ENCODE measurements at regions not wholly inside any gene's neighbourhood (a gene's known extent, or its start where the extent isn't known, plus 50 kb on each side); places are given as distances from the start of the nearest gene placed in this dataset.

- no peak overlapping the region for H3K27ac ChIP-seq (ENCODE audit: low read depth, low read length)
- no peak overlapping the region for H3K4me3 ChIP-seq (ENCODE audit: low read length)
- H3K9me3 Mint-ChIP-seq: no peaks in the 10 kb centered on the region
- no peaks in the 10 kb centered on the region for H3K9me3 ChIP-seq (ENCODE audit: control insufficient read depth in 2 of 3, low read length in 3 of 3)
- intact Hi-C loops (cut with micrococcal nuclease): no loop called here
- H3K4me1 Mint-ChIP-seq: peaks cover 0 to 4% (median 0%) of the 10 kb centered on the region in 7 donors
- ChIA-PET POLR2A (no interaction called here), CTCF (no interaction called here)
- no peak for ATAC-seq
- H3K4me3 Mint-ChIP-seq: no peak overlapping the region
- no peaks in the 10 kb centered on the region for H3K4me1 ChIP-seq (ENCODE audit: control insufficient read depth in 2 of 2, insufficient read depth in 2 of 2, low read length in 2 of 2)
- H3K27ac Mint-ChIP-seq: no peak overlapping the region
- H3K36me3 ChIP-seq (ENCODE audit: control insufficient read depth in 2 of 3, insufficient read depth in 3 of 3, low read length in 3 of 3): no peaks in the 10 kb centered on the region
- peaks cover 10 to 25% (median 21%) of the 10 kb centered on the region in 5 donors for H3K27me3 Mint-ChIP-seq
- no peak for DNase-seq
- peaks cover 0 to 3% of the 10 kb centered on the region in 2 donors for H3K27me3 ChIP-seq (ENCODE audit: control insufficient read depth in 2 of 2, insufficient read depth in 2 of 2, low read length in 2 of 2)
- H3K36me3 Mint-ChIP-seq: peaks cover 0 to 4% (median 4%) of the 10 kb centered on the region in 5 donors
These were observed 59.3 kb upstream of the EXOC6 start for GRCh38 chr10:92789067-92789466.

- no peaks in the 10 kb centered on the region for H3K9me3 Mint-ChIP-seq
- intact Hi-C loops (cut with micrococcal nuclease): no loop called here
- H3K4me3 Mint-ChIP-seq: no peak overlapping the region
- Histone ChIP-seq H3K27ac (ENCODE audit: low read depth, low read length) (no peak overlapping the region), H3K4me3 (ENCODE audit: low read length) (no peak overlapping the region), H3K27me3 (ENCODE audit: control insufficient read depth in 2 of 2, insufficient read depth in 2 of 2, low read length in 2 of 2) (peaks cover 0 to 3% of the 10 kb centered on the region in 2 donors), H3K36me3 (ENCODE audit: control insufficient read depth in 2 of 3, insufficient read depth in 3 of 3, low read length in 3 of 3) (no peaks in the 10 kb centered on the region), H3K4me1 (ENCODE audit: control insufficient read depth in 2 of 2, insufficient read depth in 2 of 2, low read length in 2 of 2) (no peaks in the 10 kb centered on the region), H3K9me3 (ENCODE audit: control insufficient read depth in 2 of 3, low read length in 3 of 3) (no peaks in the 10 kb centered on the region)
- DNase-seq (no peak), ATAC-seq (no peak)
- peaks cover 0 to 4% (median 4%) of the 10 kb centered on the region in 5 donors for H3K36me3 Mint-ChIP-seq
- CTCF ChIA-PET: no interaction called here
- peaks cover 15 to 30% (median 26%) of the 10 kb centered on the region in 5 donors for H3K27me3 Mint-ChIP-seq
- H3K4me1 Mint-ChIP-seq: peaks cover 0 to 4% (median 0%) of the 10 kb centered on the region in 7 donors
- no peak overlapping the region for H3K27ac Mint-ChIP-seq
- POLR2A ChIA-PET: no interaction called here
These were observed 58.5 kb upstream of the EXOC6 start for GRCh38 chr10:92789786-92790185.

DNA sequence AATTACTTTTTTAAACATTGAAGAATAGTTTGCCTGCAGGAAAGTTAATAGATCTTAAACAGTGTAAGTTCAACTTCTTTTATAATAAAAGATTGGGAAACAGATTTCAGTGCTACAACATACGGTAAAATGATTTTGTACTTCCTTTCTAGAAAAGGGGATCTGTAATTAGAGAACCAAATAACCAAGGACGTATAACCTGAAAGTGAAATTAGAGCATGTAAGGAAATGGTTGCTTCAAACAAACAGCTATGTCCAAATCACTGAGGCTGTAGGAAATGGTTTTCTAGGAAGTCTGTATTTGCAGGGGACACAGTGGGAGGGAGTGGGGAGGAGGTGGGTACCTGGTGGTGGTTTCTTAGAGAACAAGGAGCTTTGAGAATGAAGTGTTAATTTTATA, 57.9 kb upstream of the EXOC6 start:
- Mint-ChIP-seq H3K27me3 (peaks cover 18 to 29% (median 27%) of the 10 kb centered on the region in 5 donors), H3K27ac (no peak overlapping the region), H3K4me3 (no peak overlapping the region), H3K4me1 (peaks cover 0 to 4% (median 0%) of the 10 kb centered on the region in 7 donors), H3K36me3 (peaks cover 0 to 4% (median 4%) of the 10 kb centered on the region in 5 donors), H3K9me3 (peaks cover 0 to 1% (median 0%) of the 10 kb centered on the region in 11 donors)
- DNase-seq: no peak
- CTCF ChIA-PET: no interaction called here
- Histone ChIP-seq H3K27me3 (ENCODE audit: control insufficient read depth in 2 of 2, insufficient read depth in 2 of 2, low read length in 2 of 2) (peaks cover 0 to 3% of the 10 kb centered on the region in 2 donors), H3K27ac (ENCODE audit: low read depth, low read length) (no peak overlapping the region), H3K9me3 (ENCODE audit: control insufficient read depth in 2 of 3, low read length in 3 of 3) (no peaks in the 10 kb centered on the region), H3K4me3 (ENCODE audit: low read length) (no peak overlapping the region), H3K36me3 (ENCODE audit: control insufficient read depth in 2 of 3, insufficient read depth in 3 of 3, low read length in 3 of 3) (no peaks in the 10 kb centered on the region), H3K4me1 (ENCODE audit: control insufficient read depth in 2 of 2, insufficient read depth in 2 of 2, low read length in 2 of 2) (no peaks in the 10 kb centered on the region)
- ATAC-seq: peak; percentile 58
- intact Hi-C loops (cut with micrococcal nuclease): no loop called here
- POLR2A ChIA-PET: no interaction called here

DNA sequence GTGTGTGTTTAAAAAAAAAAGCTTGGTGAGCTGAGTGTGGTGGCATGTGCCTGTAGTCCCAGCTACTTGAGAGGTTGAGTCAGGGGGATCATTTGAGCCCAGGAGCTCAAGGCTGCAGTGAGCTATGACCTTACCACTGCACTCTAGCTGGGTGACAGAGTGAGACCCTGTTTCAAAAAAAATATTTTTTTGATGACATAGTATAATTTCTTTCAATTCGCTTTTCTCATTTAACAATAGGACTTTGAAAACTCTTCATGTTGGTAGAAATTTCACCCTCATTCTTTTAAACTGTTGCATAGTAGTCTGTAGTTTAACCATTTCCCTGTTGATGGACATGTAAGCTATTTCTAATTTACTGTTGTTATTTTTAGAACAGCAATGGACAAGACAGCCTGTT, 55.7 kb upstream of the EXOC6 start:
- no peak overlapping the region for H3K27ac ChIP-seq (ENCODE audit: low read depth, low read length)
- DNase-seq: no peak
- peaks cover 22 to 44% (median 25%) of the 10 kb centered on the region in 5 donors for H3K27me3 Mint-ChIP-seq
- peaks cover 0 to 3% of the 10 kb centered on the region in 2 donors for H3K27me3 ChIP-seq (ENCODE audit: control insufficient read depth in 2 of 2, insufficient read depth in 2 of 2, low read length in 2 of 2)
- H3K27ac Mint-ChIP-seq: no peak overlapping the region
- H3K9me3 ChIP-seq (ENCODE audit: control insufficient read depth in 2 of 3, low read length in 3 of 3): no peaks in the 10 kb centered on the region
- H3K9me3 Mint-ChIP-seq: peaks cover 0 to 2% (median 0%) of the 10 kb centered on the region in 11 donors
- no peaks in the 10 kb centered on the region for H3K4me1 ChIP-seq (ENCODE audit: control insufficient read depth in 2 of 2, insufficient read depth in 2 of 2, low read length in 2 of 2)
- intact Hi-C loops (cut with micrococcal nuclease): no loop called here
- H3K36me3 Mint-ChIP-seq: peaks cover 0 to 10% (median 4%) of the 10 kb centered on the region in 5 donors
- ChIA-PET POLR2A (no interaction called here), CTCF (no interaction called here)
- peaks cover 0 to 4% (median 0%) of the 10 kb centered on the region in 7 donors for H3K4me1 Mint-ChIP-seq
- H3K4me3 Mint-ChIP-seq: no peak overlapping the region
- no peak overlapping the region for H3K4me3 ChIP-seq (ENCODE audit: low read length)
- no peak for ATAC-seq
- H3K36me3 ChIP-seq (ENCODE audit: control insufficient read depth in 2 of 3, insufficient read depth in 3 of 3, low read length in 3 of 3): no peaks in the 10 kb centered on the region
